ENCODE measurements at regions not wholly inside any gene's neighbourhood (a gene's known extent, or its start where the extent isn't known, plus 50 kb on each side); places are given as distances from the start of the nearest gene placed in this dataset.

DNA sequence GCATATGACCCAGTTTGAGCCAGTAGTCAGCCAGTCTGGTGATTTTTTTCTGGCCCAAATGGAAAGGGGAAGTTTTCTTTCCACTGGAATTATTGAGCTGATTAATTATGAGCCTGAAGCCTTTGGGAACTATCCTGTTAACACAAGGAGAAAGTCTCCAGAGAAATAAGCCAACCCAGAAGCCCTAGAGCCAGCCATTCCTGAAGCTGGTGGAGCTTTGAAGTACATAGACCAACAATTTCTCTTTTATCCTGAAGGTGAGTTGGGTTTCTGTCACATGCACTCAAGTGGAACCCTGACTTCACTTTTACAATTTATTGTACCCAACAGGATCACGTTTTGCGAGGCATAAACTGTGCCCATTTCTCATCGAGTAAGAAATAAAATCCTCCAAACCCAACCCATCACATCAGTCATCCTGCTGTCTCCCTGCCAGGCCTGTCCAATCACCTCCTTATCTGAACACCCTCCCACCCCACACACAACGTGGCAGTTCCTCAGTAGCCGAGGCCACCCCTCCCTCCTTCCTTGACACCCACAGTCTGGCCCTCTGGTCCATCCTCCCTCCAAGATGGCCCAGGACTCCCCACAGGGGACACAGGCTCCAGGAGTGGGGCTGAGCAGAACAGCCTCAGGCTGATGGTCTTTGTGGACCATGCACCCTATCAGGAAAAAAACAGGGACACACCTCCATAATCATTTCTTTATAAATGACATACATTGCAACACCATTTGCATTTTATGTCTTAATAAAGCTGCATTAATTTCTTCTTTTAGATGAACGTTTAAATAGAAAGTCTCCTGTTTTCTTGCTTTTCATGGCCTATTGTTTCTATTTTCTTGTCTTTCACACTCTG lies 55.7 kb upstream of the GATA2 start:
- TF ChIP-seq, protein P1, sequence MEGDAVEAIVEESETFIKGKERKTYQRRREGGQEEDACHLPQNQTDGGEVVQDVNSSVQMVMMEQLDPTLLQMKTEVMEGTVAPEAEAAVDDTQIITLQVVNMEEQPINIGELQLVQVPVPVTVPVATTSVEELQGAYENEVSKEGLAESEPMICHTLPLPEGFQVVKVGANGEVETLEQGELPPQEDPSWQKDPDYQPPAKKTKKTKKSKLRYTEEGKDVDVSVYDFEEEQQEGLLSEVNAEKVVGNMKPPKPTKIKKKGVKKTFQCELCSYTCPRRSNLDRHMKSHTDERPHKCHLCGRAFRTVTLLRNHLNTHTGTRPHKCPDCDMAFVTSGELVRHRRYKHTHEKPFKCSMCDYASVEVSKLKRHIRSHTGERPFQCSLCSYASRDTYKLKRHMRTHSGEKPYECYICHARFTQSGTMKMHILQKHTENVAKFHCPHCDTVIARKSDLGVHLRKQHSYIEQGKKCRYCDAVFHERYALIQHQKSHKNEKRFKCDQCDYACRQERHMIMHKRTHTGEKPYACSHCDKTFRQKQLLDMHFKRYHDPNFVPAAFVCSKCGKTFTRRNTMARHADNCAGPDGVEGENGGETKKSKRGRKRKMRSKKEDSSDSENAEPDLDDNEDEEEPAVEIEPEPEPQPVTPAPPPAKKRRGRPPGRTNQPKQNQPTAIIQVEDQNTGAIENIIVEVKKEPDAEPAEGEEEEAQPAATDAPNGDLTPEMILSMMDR (IDR thresholded peaks at IDR 0.05): no peak
- TF ChIP-seq POLR2A (IDR thresholded peaks at IDR 0.05): no peak
